Testis (tissue), 2 donors: ENCODE measurements at regions not wholly inside any gene's neighbourhood (a gene's known extent, or its start where the extent isn't known, plus 50 kb on each side); places are given as distances from the start of the nearest gene placed in this dataset.

Source experiments
- POLR2A ChIP-seq: fragments of 450-650 bp; IDR thresholded peaks from one replicate; pipeline ENCODE4 v1.6.1; 2017; ENCODE audit warnings: antibody characterized with exemption, mild to moderate bottlenecking, moderate library complexity
- TF ChIP-seq, protein P1 (sequence below), 3 experiments: fragments of 450-650 bp in 2 of 3; fragments of 200-600 bp in 1 of 3; sonication (generic) in 1 of 3; IDR thresholded peaks; one replicate each; pipeline ENCODE4 v1.5.1; 2016 to 2019; ENCODE audit warnings: antibody characterized with exemption in 3 of 3, mild to moderate bottlenecking in 2 of 3, moderate library complexity in 1 of 3

- TF ChIP-seq POLR2A: no peak
- TF ChIP-seq, protein P1, sequence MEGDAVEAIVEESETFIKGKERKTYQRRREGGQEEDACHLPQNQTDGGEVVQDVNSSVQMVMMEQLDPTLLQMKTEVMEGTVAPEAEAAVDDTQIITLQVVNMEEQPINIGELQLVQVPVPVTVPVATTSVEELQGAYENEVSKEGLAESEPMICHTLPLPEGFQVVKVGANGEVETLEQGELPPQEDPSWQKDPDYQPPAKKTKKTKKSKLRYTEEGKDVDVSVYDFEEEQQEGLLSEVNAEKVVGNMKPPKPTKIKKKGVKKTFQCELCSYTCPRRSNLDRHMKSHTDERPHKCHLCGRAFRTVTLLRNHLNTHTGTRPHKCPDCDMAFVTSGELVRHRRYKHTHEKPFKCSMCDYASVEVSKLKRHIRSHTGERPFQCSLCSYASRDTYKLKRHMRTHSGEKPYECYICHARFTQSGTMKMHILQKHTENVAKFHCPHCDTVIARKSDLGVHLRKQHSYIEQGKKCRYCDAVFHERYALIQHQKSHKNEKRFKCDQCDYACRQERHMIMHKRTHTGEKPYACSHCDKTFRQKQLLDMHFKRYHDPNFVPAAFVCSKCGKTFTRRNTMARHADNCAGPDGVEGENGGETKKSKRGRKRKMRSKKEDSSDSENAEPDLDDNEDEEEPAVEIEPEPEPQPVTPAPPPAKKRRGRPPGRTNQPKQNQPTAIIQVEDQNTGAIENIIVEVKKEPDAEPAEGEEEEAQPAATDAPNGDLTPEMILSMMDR (IDR thresholded peaks at IDR 0.05): no peak
These were observed 212.6 kb upstream of the FAM78B start for GRCh38 chr1:166379447-166379846.
